Omental fat pad (tissue), 3 donors: ENCODE measurements at regions not wholly inside any gene's neighbourhood (a gene's known extent, or its start where the extent isn't known, plus 50 kb on each side); places are given as distances from the start of the nearest gene placed in this dataset.
"Not testable (repeated sequence)": the region's sequence is repeated elsewhere in the genome, so short reads cannot be mapped to it uniquely, and the experiment has no call there.

Experiments
- ATAC-seq: fragments of 150-250 bp; one replicate; pipeline ENCODE4 v1.9.1; 2016; ENCODE audit warnings: mild to moderate bottlenecking, moderate library complexity; ENCODE audit not compliant: low FRiP score
- DNase-seq: peaks from one replicate; pipeline ENCODE4 v3.0.0-alpha.2; 2019; ENCODE audit warnings: low spot score
- CTCF ChIP-seq, 3 donors: fragments of 450-650 bp; IDR thresholded peaks; one replicate each; pipeline ENCODE4 v1.5.1; 2016 to 2017; ENCODE audit warnings: antibody characterized with exemption in 3 of 3, mild to moderate bottlenecking in 3 of 3, moderate library complexity in 2 of 3

- no peak for DNase-seq
- no peak for ATAC-seq
- TF ChIP-seq CTCF (IDR thresholded peaks at IDR 0.05): no peak
Measured at GRCh38 chr12:125336246-125336645, 271.0 kb downstream of the AACS start.

GRCh38 chr12:125340791-125341190, 275.6 kb downstream of the AACS start:
- DNase-seq: no peak
- no peak for TF ChIP-seq CTCF (IDR thresholded peaks at IDR 0.05)
- ATAC-seq: no peak

- DNase-seq (no peak), ATAC-seq (no peak)
- TF ChIP-seq CTCF (IDR thresholded peaks at IDR 0.05): no peak
Measured at GRCh38 chr12:125341422-125341821, 276.2 kb downstream of the AACS start.

- no peak for DNase-seq
- no peak for ATAC-seq
- no peak for TF ChIP-seq CTCF (IDR thresholded peaks at IDR 0.05)
Measured at GRCh38 chr12:125343649-125344048, 278.4 kb downstream of the AACS start.

- TF ChIP-seq CTCF (IDR thresholded peaks at IDR 0.05): no peak
- no peak for ATAC-seq
- DNase-seq: no peak
Measured at GRCh38 chr12:125346362-125346761, 281.1 kb downstream of the AACS start.

GRCh38 chr12:125351788-125352187, 286.6 kb downstream of the AACS start:
- no peak for ATAC-seq
- DNase-seq: no peak
- no peak for TF ChIP-seq CTCF (IDR thresholded peaks at IDR 0.05)

GRCh38 chr12:125353002-125353401, 287.8 kb downstream of the AACS start:
- ATAC-seq, DNase-seq: not testable (repeated sequence)

- ATAC-seq (no peak), DNase-seq (no peak)
- TF ChIP-seq CTCF (IDR thresholded peaks at IDR 0.05): no peak
Measured at GRCh38 chr12:125353871-125354270, 288.6 kb downstream of the AACS start.
